HEK293T (cell line): ENCODE measurements at regions not wholly inside any gene's neighbourhood (a gene's known extent, or its start where the extent isn't known, plus 50 kb on each side); places are given as distances from the start of the nearest gene placed in this dataset.

Source experiments
- ARNT ChIP-seq: fragments of 450-650 bp; IDR thresholded peaks from 2 replicates; pipeline ENCODE4 v1.6.1; 2017; ENCODE audit warnings: mild to moderate bottlenecking
- CTBP1 ChIP-seq: fragments of 450-650 bp; IDR thresholded peaks from 2 replicates; pipeline ENCODE4 v1.6.1; 2016; ENCODE audit warnings: borderline replicate concordance
- FOXA1 ChIP-seq: fragments of 450-650 bp; IDR thresholded peaks from 2 replicates; pipeline ENCODE4 v1.6.1; 2016; ENCODE audit warnings: mild to moderate bottlenecking
- FOXK2 ChIP-seq: fragments of 450-650 bp; IDR thresholded peaks from 2 replicates; pipeline ENCODE4 v1.6.1; 2016; ENCODE audit warnings: mild to moderate bottlenecking
- FOXM1 ChIP-seq: fragments of 450-650 bp; IDR thresholded peaks from 2 replicates; pipeline ENCODE4 v1.6.1; 2017; ENCODE audit warnings: mild to moderate bottlenecking, borderline replicate concordance
- HDGF ChIP-seq: fragments of 450-650 bp; IDR thresholded peaks from 2 replicates; pipeline ENCODE4 v1.6.1; 2017; ENCODE audit warnings: antibody characterized with exemption, borderline replicate concordance
- NFRKB ChIP-seq: fragments of 450-650 bp; IDR thresholded peaks from 2 replicates; pipeline ENCODE4 v1.6.1; 2016; ENCODE audit warnings: mild to moderate bottlenecking, moderate library complexity
- PKNOX1 ChIP-seq: fragments of 450-650 bp; IDR thresholded peaks from 2 replicates; pipeline ENCODE4 v1.6.1; 2016
- SP1 ChIP-seq: fragments of 450-650 bp; IDR thresholded peaks from 2 replicates; pipeline ENCODE4 v1.6.1; 2017
- SUZ12 ChIP-seq: fragments of 450-650 bp; IDR thresholded peaks from 2 replicates; pipeline ENCODE4 v1.6.1; 2016; ENCODE audit warnings: mild to moderate bottlenecking
- TARDBP ChIP-seq: fragments of 450-650 bp; IDR thresholded peaks from 2 replicates; pipeline ENCODE4 v1.6.1; 2016

GRCh38 chr3:124456506-124456905 is 273.7 kb upstream of the UMPS start:
- no peak for TF ChIP-seq CTBP1
- TF ChIP-seq ARNT = no peak
- TF ChIP-seq SUZ12 = no peak
- no peak for TF ChIP-seq FOXK2
- no peak for TF ChIP-seq NFRKB
- no peak for TF ChIP-seq FOXA1
- TF ChIP-seq FOXM1 = no peak
- TF ChIP-seq TARDBP = no peak
- no peak for TF ChIP-seq PKNOX1
- TF ChIP-seq SP1 = no peak
- TF ChIP-seq HDGF = no peak
